ENCODE measurements at regions not wholly inside any gene's neighbourhood (a gene's known extent, or its start where the extent isn't known, plus 50 kb on each side); places are given as distances from the start of the nearest gene placed in this dataset.
"Not testable (repeated sequence)": the region's sequence is repeated elsewhere in the genome, so short reads cannot be mapped to it uniquely, and the experiment has no call there.

DNA sequence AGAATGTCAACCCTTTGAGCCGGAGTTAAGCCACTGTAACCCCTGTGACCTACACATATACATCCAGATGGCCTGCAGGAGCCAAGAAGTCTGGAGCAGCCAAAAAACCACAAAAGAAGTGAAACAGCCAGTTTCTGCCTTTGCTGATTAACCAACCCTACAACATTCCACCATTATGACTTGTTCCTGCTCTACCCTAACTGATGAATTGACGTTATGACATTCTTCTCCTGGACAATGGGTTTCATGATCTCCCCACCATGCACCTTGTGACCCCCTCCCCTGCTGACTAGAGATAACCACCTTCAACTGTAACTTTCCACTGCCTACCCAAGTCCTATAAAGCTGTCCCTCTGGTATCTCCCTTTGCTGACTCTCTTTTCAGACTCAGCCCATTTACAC, 216.3 kb upstream of the DUSP10 start:
- WGBS, result 92% methylated on average over 2 of the region's 2 CpGs
- not testable (repeated sequence) for H3K4me3 ChIP-seq (ENCODE audit: low read length); H3K9me3 ChIP-seq (ENCODE audit: insufficient read depth, low read depth, low read length); H3K9ac ChIP-seq (ENCODE audit: low read depth, low read length); H3K36me3 ChIP-seq (ENCODE audit: insufficient read depth, low read length); H3K27me3 ChIP-seq (ENCODE audit: insufficient read depth, low read length); H3K27ac ChIP-seq (ENCODE audit: low read depth, low read length); H3K4me1 ChIP-seq (ENCODE audit: insufficient read depth, low read length)

DNA sequence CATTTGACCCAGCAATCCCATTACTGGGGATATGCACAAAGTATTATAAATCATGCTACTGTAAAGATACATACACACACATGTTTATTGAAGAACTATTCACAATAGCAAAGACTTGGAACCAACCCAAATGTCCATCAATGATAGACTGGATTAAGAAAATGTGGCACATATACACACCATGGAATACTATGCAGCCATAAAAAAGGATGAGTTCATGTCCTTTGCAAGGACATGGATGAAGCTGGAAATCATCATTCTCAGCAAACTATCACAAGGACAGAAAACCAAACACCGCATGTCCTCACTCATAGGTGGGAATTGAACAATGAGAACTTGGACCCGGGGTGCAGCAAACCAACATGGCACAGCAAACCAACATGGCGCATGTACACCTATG, 215.5 kb upstream of the DUSP10 start:
- H3K4me3 ChIP-seq (ENCODE audit: low read length); H3K27ac ChIP-seq (ENCODE audit: low read depth, low read length); H3K27me3 ChIP-seq (ENCODE audit: insufficient read depth, low read length); H3K9ac ChIP-seq (ENCODE audit: low read depth, low read length); H3K36me3 ChIP-seq (ENCODE audit: insufficient read depth, low read length); H3K4me1 ChIP-seq (ENCODE audit: insufficient read depth, low read length); H3K9me3 ChIP-seq (ENCODE audit: insufficient read depth, low read depth, low read length): not testable (repeated sequence)
- 100% methylated on average over 3 of the region's 3 CpGs for WGBS

DNA sequence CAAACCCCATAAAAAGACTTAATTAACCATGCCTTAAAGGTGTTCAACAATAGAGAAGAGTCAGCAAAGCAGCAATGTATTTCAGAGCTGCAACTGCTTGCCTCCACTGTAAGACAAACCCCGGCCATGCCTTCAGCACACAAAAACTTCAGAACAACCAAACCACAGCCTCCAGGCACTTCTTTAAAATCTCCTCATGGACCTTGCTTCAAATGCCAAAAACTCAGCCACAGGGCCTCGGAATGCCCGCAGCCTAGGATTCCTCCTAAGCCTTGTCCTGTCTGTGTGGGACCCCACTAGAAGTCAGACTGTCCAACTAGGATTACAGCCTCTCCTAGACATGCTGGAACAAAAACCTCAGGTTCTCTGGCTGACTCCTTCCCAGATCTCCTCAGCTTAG, 208.1 kb upstream of the DUSP10 start:
- Histone ChIP-seq H3K9ac (ENCODE audit: low read depth, low read length) (no peak overlapping the region), H3K27me3 (ENCODE audit: insufficient read depth, low read length) (no peaks in the 10 kb centered on the region), H3K4me1 (ENCODE audit: insufficient read depth, low read length) (no peaks in the 10 kb centered on the region), H3K9me3 (ENCODE audit: insufficient read depth, low read depth, low read length) (0 out of 2 replicates have a peak, but pooled peaks cover 2% of the 10 kb centered on the region), H3K4me3 (ENCODE audit: low read length) (no peak overlapping the region), H3K36me3 (ENCODE audit: insufficient read depth, low read length) (no peaks in the 10 kb centered on the region), H3K27ac (ENCODE audit: low read depth, low read length) (no peak overlapping the region)
- 93% methylated on average over 3 of the region's 3 CpGs for WGBS

DNA sequence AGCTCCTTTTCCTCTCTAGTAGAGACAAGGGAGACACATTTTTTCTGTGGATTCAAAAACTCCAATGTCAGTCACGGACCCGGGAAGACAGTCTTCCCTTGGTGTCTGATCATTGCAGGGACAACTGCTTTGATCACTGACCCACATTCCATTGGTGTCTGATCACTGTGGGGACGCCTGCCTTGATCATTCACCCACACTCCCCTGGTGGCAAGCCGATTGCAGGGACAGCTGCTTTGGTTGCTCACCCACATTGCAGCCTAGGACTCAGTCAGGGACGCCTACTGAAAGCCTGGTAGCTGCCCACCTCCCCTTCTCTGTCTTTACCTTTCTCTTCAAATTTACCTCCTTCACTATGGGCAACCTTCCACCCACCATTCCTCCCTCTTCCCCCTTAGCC, 206.6 kb upstream of the DUSP10 start:
- H3K36me3 ChIP-seq (ENCODE audit: insufficient read depth, low read length), result no peaks in the 10 kb centered on the region
- H3K9me3 ChIP-seq (ENCODE audit: insufficient read depth, low read depth, low read length), result 0 out of 2 replicates have a peak, but pooled peaks cover 5% of the 10 kb centered on the region
- H3K9ac ChIP-seq (ENCODE audit: low read depth, low read length), result no peak overlapping the region
- H3K27ac ChIP-seq (ENCODE audit: low read depth, low read length), result no peak overlapping the region
- 85% methylated on average over 5 of the region's 5 CpGs for WGBS
- H3K4me1 ChIP-seq (ENCODE audit: insufficient read depth, low read length), result no peaks in the 10 kb centered on the region
- no peaks in the 10 kb centered on the region for H3K27me3 ChIP-seq (ENCODE audit: insufficient read depth, low read length)
- no peak overlapping the region for H3K4me3 ChIP-seq (ENCODE audit: low read length)

DNA sequence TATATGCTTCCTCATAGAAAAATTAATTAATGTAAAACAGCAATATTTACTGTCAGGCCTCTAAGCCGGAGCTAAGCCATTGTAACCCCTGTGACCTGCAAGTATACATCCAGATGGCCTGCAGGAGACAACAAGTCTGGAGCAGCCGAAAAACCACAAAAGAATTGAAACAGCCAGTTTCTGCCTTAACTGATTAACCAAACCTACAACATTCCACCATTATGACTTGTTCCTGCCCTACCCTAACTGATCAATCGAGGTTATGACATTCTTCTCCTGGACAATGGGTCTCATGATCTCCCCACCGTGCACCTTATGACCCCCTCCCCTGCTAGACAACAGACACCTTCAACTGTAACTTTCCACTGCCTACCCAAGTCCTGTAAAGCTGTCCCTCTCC, 205.8 kb upstream of the DUSP10 start:
- H3K27ac ChIP-seq (ENCODE audit: low read depth, low read length), result no peak overlapping the region
- H3K4me1 ChIP-seq (ENCODE audit: insufficient read depth, low read length), result no peaks in the 10 kb centered on the region
- H3K36me3 ChIP-seq (ENCODE audit: insufficient read depth, low read length), result no peaks in the 10 kb centered on the region
- no peak overlapping the region for H3K4me3 ChIP-seq (ENCODE audit: low read length)
- 0 out of 2 replicates have a peak, but pooled peaks cover 5% of the 10 kb centered on the region for H3K9me3 ChIP-seq (ENCODE audit: insufficient read depth, low read depth, low read length)
- no peak overlapping the region for H3K9ac ChIP-seq (ENCODE audit: low read depth, low read length)
- 94% methylated on average over 4 of the region's 4 CpGs for WGBS
- no peaks in the 10 kb centered on the region for H3K27me3 ChIP-seq (ENCODE audit: insufficient read depth, low read length)

DNA sequence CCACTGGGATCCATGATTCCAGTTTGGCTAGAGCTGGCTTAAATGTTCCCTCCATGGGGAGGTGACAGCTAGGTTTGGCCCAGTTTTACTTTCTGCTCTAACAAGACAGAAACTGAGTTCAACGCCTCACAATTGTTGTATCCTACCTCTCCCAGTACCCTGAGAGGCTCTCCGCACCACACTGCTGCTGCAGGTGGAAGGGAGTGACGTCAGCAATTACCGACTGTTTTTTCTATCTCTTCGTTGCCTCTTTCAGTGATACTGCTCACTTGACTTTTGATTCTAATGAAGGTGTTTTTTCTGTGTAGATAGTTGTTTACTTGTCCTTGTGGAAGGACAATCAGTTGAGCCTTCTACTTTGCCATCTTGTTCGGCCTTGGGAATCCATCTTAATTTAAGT, 204.9 kb upstream of the DUSP10 start:
- H3K4me1 ChIP-seq (ENCODE audit: insufficient read depth, low read length), result no peaks in the 10 kb centered on the region
- H3K9ac ChIP-seq (ENCODE audit: low read depth, low read length), result no peak overlapping the region
- H3K27me3 ChIP-seq (ENCODE audit: insufficient read depth, low read length), result no peaks in the 10 kb centered on the region
- H3K9me3 ChIP-seq (ENCODE audit: insufficient read depth, low read depth, low read length), result 0 out of 2 replicates have a peak, but pooled peaks cover 5% of the 10 kb centered on the region
- H3K4me3 ChIP-seq (ENCODE audit: low read length), result no peak overlapping the region
- H3K36me3 ChIP-seq (ENCODE audit: insufficient read depth, low read length), result no peaks in the 10 kb centered on the region
- no peak overlapping the region for H3K27ac ChIP-seq (ENCODE audit: low read depth, low read length)
- 93% methylated on average over 6 of the region's 6 CpGs for WGBS

DNA sequence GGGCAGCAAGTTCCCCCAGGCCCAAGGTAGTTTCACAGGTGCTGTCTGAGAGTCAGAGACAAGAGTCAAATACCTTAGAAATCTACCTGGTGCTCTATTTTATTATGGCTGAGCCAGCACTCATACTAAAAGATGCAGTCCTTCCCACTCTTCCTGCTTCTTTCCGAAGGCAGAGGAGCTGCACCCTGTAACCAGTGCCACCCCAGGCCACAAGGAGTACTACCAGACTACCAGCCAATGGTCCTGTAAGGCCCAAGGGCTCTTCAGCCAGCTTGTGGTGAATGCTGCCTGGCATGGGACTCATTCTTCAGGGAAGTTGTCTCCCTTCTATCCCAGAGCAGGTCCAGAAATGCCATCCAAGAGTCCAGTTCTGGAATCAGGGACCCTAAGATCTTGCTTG, 203.8 kb upstream of the DUSP10 start:
- Histone ChIP-seq H3K27ac (ENCODE audit: low read depth, low read length) (no peak overlapping the region), H3K4me1 (ENCODE audit: insufficient read depth, low read length) (no peaks in the 10 kb centered on the region), H3K36me3 (ENCODE audit: insufficient read depth, low read length) (no peaks in the 10 kb centered on the region), H3K9me3 (ENCODE audit: insufficient read depth, low read depth, low read length) (0 out of 2 replicates have a peak, but pooled peaks cover 5% of the 10 kb centered on the region), H3K27me3 (ENCODE audit: insufficient read depth, low read length) (no peaks in the 10 kb centered on the region), H3K9ac (ENCODE audit: low read depth, low read length) (no peak overlapping the region), H3K4me3 (ENCODE audit: low read length) (no peak overlapping the region)
- WGBS, result 83% methylated on average over 1 of the region's 1 CpG

DNA sequence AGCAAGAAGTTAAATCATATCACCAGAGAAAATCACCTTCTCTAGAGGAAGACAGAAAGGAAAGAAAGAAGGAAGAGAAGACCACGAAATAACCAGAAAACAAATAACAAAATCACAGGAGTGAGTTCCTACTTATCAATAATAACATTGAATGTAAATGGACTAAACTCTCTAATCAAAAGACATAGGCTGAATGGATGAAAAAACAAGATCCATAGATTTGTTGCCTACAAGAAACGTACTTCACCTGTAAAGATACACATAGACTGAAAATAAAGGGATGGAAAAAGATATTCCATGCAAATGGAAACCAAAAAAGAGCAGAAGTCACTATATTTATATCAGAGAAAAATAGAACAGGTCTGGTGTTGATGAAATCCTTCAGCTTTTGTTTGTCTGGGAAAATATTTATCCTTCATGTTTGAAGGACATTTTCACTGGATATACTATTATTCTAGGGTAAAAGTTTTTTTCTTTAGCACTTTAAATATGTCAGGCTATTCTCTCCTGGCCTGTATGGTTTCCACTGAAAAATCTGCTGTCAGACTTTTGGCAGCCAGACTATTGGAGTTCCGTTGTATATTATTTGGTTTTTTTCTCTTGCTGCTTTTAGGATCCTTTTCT, 202.5 kb upstream of the DUSP10 start:
- Histone ChIP-seq H3K9me3 (ENCODE audit: insufficient read depth, low read depth, low read length) (0 out of 2 replicates have a peak, but pooled peaks cover 5% of the 10 kb centered on the region), H3K9ac (ENCODE audit: low read depth, low read length) (no peak overlapping the region), H3K4me3 (ENCODE audit: low read length) (no peak overlapping the region), H3K27ac (ENCODE audit: low read depth, low read length) (no peak overlapping the region), H3K27me3 (ENCODE audit: insufficient read depth, low read length) (no peaks in the 10 kb centered on the region), H3K36me3 (ENCODE audit: insufficient read depth, low read length) (no peaks in the 10 kb centered on the region), H3K4me1 (ENCODE audit: insufficient read depth, low read length) (no peaks in the 10 kb centered on the region)
- WGBS, result no CpG with 5 or more reads among the region's 3 CpGs

DNA sequence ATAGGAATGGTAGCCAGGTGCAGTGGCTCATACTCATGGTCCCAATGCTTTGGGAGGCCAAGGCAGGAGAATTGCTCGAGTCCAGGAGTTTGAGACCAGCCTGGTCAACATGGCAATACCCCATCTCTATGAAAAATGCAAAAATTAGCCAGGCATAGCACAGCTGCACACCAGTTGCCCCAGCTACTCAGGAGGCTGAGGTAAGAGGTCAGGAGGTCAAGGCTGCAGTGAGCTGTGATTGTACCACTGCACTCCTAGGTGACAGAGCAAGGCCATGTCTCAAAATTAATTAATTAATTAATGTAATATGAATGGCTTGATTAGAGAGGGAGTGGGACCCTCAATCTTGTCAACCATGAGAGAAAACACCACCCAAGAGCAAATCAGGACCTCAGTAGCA, 198.7 kb upstream of the DUSP10 start:
- H3K9ac ChIP-seq (ENCODE audit: low read depth, low read length), result no peak overlapping the region
- 94% methylated on average over 1 of the region's 1 CpG for WGBS
- H3K27me3 ChIP-seq (ENCODE audit: insufficient read depth, low read length), result no peaks in the 10 kb centered on the region
- H3K9me3 ChIP-seq (ENCODE audit: insufficient read depth, low read depth, low read length), result 0 out of 2 replicates have a peak, but pooled peaks cover 5% of the 10 kb centered on the region
- H3K27ac ChIP-seq (ENCODE audit: low read depth, low read length), result no peak overlapping the region
- no peak overlapping the region for H3K4me3 ChIP-seq (ENCODE audit: low read length)
- no peaks in the 10 kb centered on the region for H3K36me3 ChIP-seq (ENCODE audit: insufficient read depth, low read length)
- H3K4me1 ChIP-seq (ENCODE audit: insufficient read depth, low read length), result no peaks in the 10 kb centered on the region

DNA sequence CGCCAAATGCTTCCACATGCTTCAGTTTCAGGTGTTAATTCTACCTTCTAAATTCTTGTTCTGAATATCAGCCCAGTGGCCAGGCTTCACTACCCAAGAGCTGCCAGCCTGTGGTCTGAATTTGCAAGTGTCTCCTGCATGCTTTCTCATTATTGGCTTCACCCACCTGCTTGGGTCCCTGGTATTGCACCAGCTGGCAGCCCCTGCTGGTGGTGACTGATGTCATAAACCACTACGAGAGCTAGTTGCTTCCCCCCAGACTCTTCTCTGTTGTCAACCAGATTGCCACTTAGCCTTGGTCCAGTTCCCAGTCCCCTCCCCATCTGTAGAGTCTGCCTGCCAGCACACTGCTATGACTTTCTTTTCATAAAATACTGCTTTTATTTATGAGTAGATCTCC, 197.7 kb upstream of the DUSP10 start:
- H3K9me3 ChIP-seq (ENCODE audit: insufficient read depth, low read depth, low read length), result no peaks in the 10 kb centered on the region
- no peak overlapping the region for H3K9ac ChIP-seq (ENCODE audit: low read depth, low read length)
- H3K36me3 ChIP-seq (ENCODE audit: insufficient read depth, low read length), result no peaks in the 10 kb centered on the region
- H3K4me1 ChIP-seq (ENCODE audit: insufficient read depth, low read length), result no peaks in the 10 kb centered on the region
- H3K27me3 ChIP-seq (ENCODE audit: insufficient read depth, low read length), result no peaks in the 10 kb centered on the region
- 91% methylated on average over 2 of the region's 2 CpGs for WGBS
- H3K27ac ChIP-seq (ENCODE audit: low read depth, low read length), result no peak overlapping the region
- no peak overlapping the region for H3K4me3 ChIP-seq (ENCODE audit: low read length)

DNA sequence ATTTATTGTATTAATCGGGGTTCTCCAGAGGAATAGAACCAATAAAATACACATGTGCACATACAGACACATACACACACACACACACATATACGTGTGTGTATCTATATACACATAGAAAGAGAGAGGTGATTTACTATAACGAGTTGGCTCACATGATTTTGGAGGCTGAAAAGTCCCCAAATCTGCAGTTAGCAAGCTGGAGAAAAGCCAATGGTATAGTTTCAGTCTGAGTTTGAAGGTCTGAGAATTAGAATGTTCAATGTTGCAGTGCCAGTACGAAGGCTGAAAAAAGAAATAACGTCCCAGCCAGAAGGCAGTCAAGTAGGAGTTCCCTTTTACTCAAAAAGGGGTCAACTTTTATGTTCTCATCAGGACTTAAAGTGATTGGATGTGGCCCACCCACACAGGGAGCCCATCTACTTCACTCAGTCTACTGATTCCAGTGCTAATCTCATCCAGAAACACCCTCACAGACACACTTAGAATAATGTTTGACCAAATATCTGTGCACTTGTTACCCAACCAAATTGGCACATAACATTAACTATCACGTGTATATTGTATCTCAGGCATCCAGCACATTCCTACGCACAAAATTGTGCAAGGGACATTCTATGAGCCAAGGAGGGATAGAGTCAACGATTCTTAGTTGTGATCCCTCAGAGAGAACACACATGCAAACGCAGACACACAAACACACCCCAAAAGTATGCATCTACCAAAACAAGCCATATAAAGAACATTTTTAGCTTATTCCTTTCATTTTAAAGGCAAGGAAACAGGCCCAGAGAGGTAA, 195.5 kb upstream of the DUSP10 start:
- Histone ChIP-seq H3K4me1 (ENCODE audit: insufficient read depth, low read length) (no peaks in the 10 kb centered on the region), H3K36me3 (ENCODE audit: insufficient read depth, low read length) (no peaks in the 10 kb centered on the region), H3K27ac (ENCODE audit: low read depth, low read length) (no peak overlapping the region), H3K27me3 (ENCODE audit: insufficient read depth, low read length) (no peaks in the 10 kb centered on the region), H3K4me3 (ENCODE audit: low read length) (no peak overlapping the region), H3K9me3 (ENCODE audit: insufficient read depth, low read depth, low read length) (no peaks in the 10 kb centered on the region), H3K9ac (ENCODE audit: low read depth, low read length) (no peak overlapping the region)
- 94% methylated on average over 8 of the region's 9 CpGs for WGBS
